K562 (cell line): ENCODE measurements at regions not wholly inside any gene's neighbourhood (a gene's known extent, or its start where the extent isn't known, plus 50 kb on each side); places are given as distances from the start of the nearest gene placed in this dataset.

Experiments used
- TF ChIP-seq, protein P1 (sequence below): fragments of 200-600 bp; sonication (generic); IDR thresholded peaks from one replicate; pipeline ENCODE4 v1.6.1; 2012; ENCODE audit warnings: mild to moderate bottlenecking, low read depth, low read length, inconsistent platforms

GRCh38 chr12:126935435-126935834 is 1331.5 kb upstream of the TMEM132C start (continued):
- TF ChIP-seq, protein P1, sequence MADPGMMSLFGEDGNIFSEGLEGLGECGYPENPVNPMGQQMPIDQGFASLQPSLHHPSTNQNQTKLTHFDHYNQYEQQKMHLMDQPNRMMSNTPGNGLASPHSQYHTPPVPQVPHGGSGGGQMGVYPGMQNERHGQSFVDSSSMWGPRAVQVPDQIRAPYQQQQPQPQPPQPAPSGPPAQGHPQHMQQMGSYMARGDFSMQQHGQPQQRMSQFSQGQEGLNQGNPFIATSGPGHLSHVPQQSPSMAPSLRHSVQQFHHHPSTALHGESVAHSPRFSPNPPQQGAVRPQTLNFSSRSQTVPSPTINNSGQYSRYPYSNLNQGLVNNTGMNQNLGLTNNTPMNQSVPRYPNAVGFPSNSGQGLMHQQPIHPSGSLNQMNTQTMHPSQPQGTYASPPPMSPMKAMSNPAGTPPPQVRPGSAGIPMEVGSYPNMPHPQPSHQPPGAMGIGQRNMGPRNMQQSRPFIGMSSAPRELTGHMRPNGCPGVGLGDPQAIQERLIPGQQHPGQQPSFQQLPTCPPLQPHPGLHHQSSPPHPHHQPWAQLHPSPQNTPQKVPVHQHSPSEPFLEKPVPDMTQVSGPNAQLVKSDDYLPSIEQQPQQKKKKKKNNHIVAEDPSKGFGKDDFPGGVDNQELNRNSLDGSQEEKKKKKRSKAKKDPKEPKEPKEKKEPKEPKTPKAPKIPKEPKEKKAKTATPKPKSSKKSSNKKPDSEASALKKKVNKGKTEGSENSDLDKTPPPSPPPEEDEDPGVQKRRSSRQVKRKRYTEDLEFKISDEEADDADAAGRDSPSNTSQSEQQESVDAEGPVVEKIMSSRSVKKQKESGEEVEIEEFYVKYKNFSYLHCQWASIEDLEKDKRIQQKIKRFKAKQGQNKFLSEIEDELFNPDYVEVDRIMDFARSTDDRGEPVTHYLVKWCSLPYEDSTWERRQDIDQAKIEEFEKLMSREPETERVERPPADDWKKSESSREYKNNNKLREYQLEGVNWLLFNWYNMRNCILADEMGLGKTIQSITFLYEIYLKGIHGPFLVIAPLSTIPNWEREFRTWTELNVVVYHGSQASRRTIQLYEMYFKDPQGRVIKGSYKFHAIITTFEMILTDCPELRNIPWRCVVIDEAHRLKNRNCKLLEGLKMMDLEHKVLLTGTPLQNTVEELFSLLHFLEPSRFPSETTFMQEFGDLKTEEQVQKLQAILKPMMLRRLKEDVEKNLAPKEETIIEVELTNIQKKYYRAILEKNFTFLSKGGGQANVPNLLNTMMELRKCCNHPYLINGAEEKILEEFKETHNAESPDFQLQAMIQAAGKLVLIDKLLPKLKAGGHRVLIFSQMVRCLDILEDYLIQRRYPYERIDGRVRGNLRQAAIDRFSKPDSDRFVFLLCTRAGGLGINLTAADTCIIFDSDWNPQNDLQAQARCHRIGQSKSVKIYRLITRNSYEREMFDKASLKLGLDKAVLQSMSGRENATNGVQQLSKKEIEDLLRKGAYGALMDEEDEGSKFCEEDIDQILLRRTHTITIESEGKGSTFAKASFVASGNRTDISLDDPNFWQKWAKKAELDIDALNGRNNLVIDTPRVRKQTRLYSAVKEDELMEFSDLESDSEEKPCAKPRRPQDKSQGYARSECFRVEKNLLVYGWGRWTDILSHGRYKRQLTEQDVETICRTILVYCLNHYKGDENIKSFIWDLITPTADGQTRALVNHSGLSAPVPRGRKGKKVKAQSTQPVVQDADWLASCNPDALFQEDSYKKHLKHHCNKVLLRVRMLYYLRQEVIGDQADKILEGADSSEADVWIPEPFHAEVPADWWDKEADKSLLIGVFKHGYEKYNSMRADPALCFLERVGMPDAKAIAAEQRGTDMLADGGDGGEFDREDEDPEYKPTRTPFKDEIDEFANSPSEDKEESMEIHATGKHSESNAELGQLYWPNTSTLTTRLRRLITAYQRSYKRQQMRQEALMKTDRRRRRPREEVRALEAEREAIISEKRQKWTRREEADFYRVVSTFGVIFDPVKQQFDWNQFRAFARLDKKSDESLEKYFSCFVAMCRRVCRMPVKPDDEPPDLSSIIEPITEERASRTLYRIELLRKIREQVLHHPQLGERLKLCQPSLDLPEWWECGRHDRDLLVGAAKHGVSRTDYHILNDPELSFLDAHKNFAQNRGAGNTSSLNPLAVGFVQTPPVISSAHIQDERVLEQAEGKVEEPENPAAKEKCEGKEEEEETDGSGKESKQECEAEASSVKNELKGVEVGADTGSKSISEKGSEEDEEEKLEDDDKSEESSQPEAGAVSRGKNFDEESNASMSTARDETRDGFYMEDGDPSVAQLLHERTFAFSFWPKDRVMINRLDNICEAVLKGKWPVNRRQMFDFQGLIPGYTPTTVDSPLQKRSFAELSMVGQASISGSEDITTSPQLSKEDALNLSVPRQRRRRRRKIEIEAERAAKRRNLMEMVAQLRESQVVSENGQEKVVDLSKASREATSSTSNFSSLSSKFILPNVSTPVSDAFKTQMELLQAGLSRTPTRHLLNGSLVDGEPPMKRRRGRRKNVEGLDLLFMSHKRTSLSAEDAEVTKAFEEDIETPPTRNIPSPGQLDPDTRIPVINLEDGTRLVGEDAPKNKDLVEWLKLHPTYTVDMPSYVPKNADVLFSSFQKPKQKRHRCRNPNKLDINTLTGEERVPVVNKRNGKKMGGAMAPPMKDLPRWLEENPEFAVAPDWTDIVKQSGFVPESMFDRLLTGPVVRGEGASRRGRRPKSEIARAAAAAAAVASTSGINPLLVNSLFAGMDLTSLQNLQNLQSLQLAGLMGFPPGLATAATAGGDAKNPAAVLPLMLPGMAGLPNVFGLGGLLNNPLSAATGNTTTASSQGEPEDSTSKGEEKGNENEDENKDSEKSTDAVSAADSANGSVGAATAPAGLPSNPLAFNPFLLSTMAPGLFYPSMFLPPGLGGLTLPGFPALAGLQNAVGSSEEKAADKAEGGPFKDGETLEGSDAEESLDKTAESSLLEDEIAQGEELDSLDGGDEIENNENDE = no peak
